ENCODE measurements at regions not wholly inside any gene's neighbourhood (a gene's known extent, or its start where the extent isn't known, plus 50 kb on each side); places are given as distances from the start of the nearest gene placed in this dataset.

- TF ChIP-seq CTCF (IDR thresholded peaks at IDR 0.05) (no peak), POLR2A (IDR thresholded peaks at IDR 0.05) (no peak)
Observed at GRCh38 chr11:116328851-116329250, 443.9 kb downstream of the BUD13 start.
